Stomach (tissue), 4 donors: ENCODE measurements at regions not wholly inside any gene's neighbourhood (a gene's known extent, or its start where the extent isn't known, plus 50 kb on each side); places are given as distances from the start of the nearest gene placed in this dataset.

Experiments used
- EP300 ChIP-seq: sonication (generic); formaldehyde crosslinking; IDR thresholded peaks from one replicate; pipeline ENCODE4 v1.6.1; 2017; ENCODE audit warnings: antibody characterized with exemption
- TF ChIP-seq, protein P1 (sequence below), 7 experiments: fragments of 450-650 bp in 4 of 7; fragments of 200-600 bp in 3 of 7; sonication (generic) in 3 of 7; IDR thresholded peaks; one replicate each; pipeline ENCODE4 v1.5.1; 2016 to 2019; ENCODE audit warnings: antibody characterized with exemption in 7 of 7, control low read depth in 2 of 7, mild to moderate bottlenecking in 1 of 7

GRCh38 chr5:34585601-34586104 is 70.5 kb upstream of the RAI14 start:
- TF ChIP-seq, protein P1, sequence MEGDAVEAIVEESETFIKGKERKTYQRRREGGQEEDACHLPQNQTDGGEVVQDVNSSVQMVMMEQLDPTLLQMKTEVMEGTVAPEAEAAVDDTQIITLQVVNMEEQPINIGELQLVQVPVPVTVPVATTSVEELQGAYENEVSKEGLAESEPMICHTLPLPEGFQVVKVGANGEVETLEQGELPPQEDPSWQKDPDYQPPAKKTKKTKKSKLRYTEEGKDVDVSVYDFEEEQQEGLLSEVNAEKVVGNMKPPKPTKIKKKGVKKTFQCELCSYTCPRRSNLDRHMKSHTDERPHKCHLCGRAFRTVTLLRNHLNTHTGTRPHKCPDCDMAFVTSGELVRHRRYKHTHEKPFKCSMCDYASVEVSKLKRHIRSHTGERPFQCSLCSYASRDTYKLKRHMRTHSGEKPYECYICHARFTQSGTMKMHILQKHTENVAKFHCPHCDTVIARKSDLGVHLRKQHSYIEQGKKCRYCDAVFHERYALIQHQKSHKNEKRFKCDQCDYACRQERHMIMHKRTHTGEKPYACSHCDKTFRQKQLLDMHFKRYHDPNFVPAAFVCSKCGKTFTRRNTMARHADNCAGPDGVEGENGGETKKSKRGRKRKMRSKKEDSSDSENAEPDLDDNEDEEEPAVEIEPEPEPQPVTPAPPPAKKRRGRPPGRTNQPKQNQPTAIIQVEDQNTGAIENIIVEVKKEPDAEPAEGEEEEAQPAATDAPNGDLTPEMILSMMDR (IDR thresholded peaks at IDR 0.05) = no peak
- no peak for TF ChIP-seq EP300
